CD4-positive, alpha-beta T cell (primary cell): ENCODE measurements at regions not wholly inside any gene's neighbourhood (a gene's known extent, or its start where the extent isn't known, plus 50 kb on each side); places are given as distances from the start of the nearest gene placed in this dataset.

Experiments
- ATAC-seq: fragments of 200-7000 bp; cut with Tn5 transposase; one replicate; pipeline ENCODE4 v1.10.0; 2022; ENCODE audit warnings: mild to moderate bottlenecking; ENCODE audit not compliant: poor library complexity
- CTCF ChIA-PET: fragments of 350-600 bp; sonication (Branson Sonifier 250); formaldehyde crosslinking; loops from one replicate; lab custom pipeline; 2021; ENCODE audit warnings: antibody characterized with exemption, inconsistent platforms; lab: Charles Lee
- POLR2A ChIA-PET: fragments of 350-600 bp; sonication (Branson Sonifier 250); formaldehyde crosslinking; loops from one replicate; lab custom pipeline; 2021; ENCODE audit warnings: antibody characterized with exemption, inconsistent platforms; lab: Charles Lee
- DNase-seq, 14 experiments: peaks; one replicate each; pipeline ENCODE4 v3.0.0-alpha.2; 2013 to 2020; ENCODE audit warnings: mixed read lengths in 2 of 14
- H3K27ac ChIP-seq, 2 donors: one replicate each; pipeline versions ENCODE4 v1.5.1 to v1.7.0; 2013; ENCODE audit warnings: low read length in 2 of 2, low read depth in 1 of 2, mild to moderate bottlenecking in 1 of 2
- H3K27me3 ChIP-seq, 2 experiments: 1 replicate in 1 of 2; 2 replicates in 1 of 2; pipeline versions ENCODE4 v1.6.1 to v1.7.0; 2013; ENCODE audit warnings: low read length in 2 of 2, control low read depth in 1 of 2, mild to moderate bottlenecking in 1 of 2, moderate library complexity in 1 of 2; ENCODE audit not compliant: insufficient read depth in 2 of 2, control insufficient read depth in 1 of 2
- H3K36me3 ChIP-seq: one replicate; pipeline ENCODE4 v1.6.1; 2013; ENCODE audit warnings: low read length, control low read depth; ENCODE audit not compliant: insufficient read depth
- H3K4me1 ChIP-seq: one replicate; pipeline ENCODE4 v1.6.1; 2013; ENCODE audit warnings: low read length, control low read depth; ENCODE audit not compliant: insufficient read depth
- H3K4me3 ChIP-seq: one replicate; pipeline ENCODE4 v1.5.1; 2013; ENCODE audit warnings: mild to moderate bottlenecking, low read length, moderate library complexity
- H3K9me3 ChIP-seq, 2 experiments: 1 replicate in 1 of 2; 2 replicates in 1 of 2; pipeline versions ENCODE4 v1.6.1 to v1.7.0; 2013; ENCODE audit warnings: low read length in 2 of 2, mild to moderate bottlenecking in 2 of 2, control low read depth in 1 of 2, moderate library complexity in 1 of 2; ENCODE audit not compliant: control insufficient read depth in 1 of 2, insufficient read depth in 1 of 2
- H3K27ac Mint-ChIP-seq: one replicate; pipeline ENCODE4 v1.8.0; 2020; ENCODE audit warnings: mixed read lengths
- H3K27me3 Mint-ChIP-seq: one replicate; pipeline ENCODE4 v1.8.0; 2021; ENCODE audit warnings: mixed read lengths
- H3K36me3 Mint-ChIP-seq: one replicate; pipeline ENCODE4 v1.8.0; 2021; ENCODE audit warnings: low read depth, mixed read lengths
- H3K4me1 Mint-ChIP-seq: one replicate; pipeline ENCODE4 v1.8.0; 2021; ENCODE audit warnings: low read depth, mixed read lengths
- H3K4me3 Mint-ChIP-seq: one replicate; pipeline ENCODE4 v1.8.0; 2020; ENCODE audit warnings: mild to moderate bottlenecking, mixed read lengths
- H3K9me3 Mint-ChIP-seq: one replicate; pipeline ENCODE4 v1.8.0; 2020; ENCODE audit warnings: mixed read lengths
- CTCF ChIP-seq: fragments of 200-600 bp; IDR thresholded peaks from one replicate; pipeline ENCODE4 v1.8.0; 2022; ENCODE audit warnings: antibody characterized with exemption, mild to moderate bottlenecking
- intact Hi-C, 2 experiments: fragments of 100-400 bp; cut with DNase I in 1 of 2; cut with micrococcal nuclease in 1 of 2; formaldehyde crosslinking; loops; one replicate each; pipeline versions ENCODE4 v1.15.1 to v1.9.0; 2023 to 2025; cut with DNase I, micrococcal nuclease

- Histone ChIP-seq H3K4me1 (no peaks in the 10 kb centered on the region), H3K27me3 (no peaks in the 10 kb centered on the region), H3K4me3 (no peak overlapping the region), H3K27ac (no peak overlapping the region), H3K9me3 (no peaks in the 10 kb centered on the region), H3K36me3 (no peaks in the 10 kb centered on the region)
- Mint-ChIP-seq H3K4me1 (no peaks in the 10 kb centered on the region), H3K4me3 (no peak overlapping the region), H3K27me3 (peaks cover 38% of the 10 kb centered on the region), H3K36me3 (no peaks in the 10 kb centered on the region), H3K27ac (no peak overlapping the region), H3K9me3 (peaks cover 3% of the 10 kb centered on the region)
- CTCF ChIA-PET, result no interaction called here
- POLR2A ChIA-PET, result no interaction called here
- no peak for TF ChIP-seq CTCF
- intact Hi-C loops, result no loop called here
- no peak for DNase-seq
- ATAC-seq, result no peak
Observed at GRCh38 chr3:157633241-157633640, 130.0 kb upstream of the VEPH1 start.

- Histone ChIP-seq H3K27ac (no peak overlapping the region), H3K9me3 (no peaks in the 10 kb centered on the region), H3K27me3 (no peaks in the 10 kb centered on the region), H3K4me1 (no peaks in the 10 kb centered on the region), H3K4me3 (no peak overlapping the region), H3K36me3 (no peaks in the 10 kb centered on the region)
- Mint-ChIP-seq H3K27ac (no peak overlapping the region), H3K36me3 (no peaks in the 10 kb centered on the region), H3K4me3 (no peak overlapping the region), H3K9me3 (no peaks in the 10 kb centered on the region), H3K27me3 (peaks cover 38% of the 10 kb centered on the region), H3K4me1 (no peaks in the 10 kb centered on the region)
- POLR2A ChIA-PET, result no interaction called here
- CTCF ChIA-PET, result no interaction called here
- no peak for TF ChIP-seq CTCF
- DNase-seq (no peak), ATAC-seq (no peak)
- intact Hi-C loops, result no loop called here
Observed at GRCh38 chr3:157632075-157632474, 128.9 kb upstream of the VEPH1 start.

GRCh38 chr3:157631478-157631877 lies 128.3 kb upstream of the VEPH1 start:
- Histone ChIP-seq H3K27me3 (no peaks in the 10 kb centered on the region), H3K36me3 (no peaks in the 10 kb centered on the region), H3K27ac (no peak overlapping the region), H3K4me1 (no peaks in the 10 kb centered on the region), H3K4me3 (no peak overlapping the region), H3K9me3 (no peaks in the 10 kb centered on the region)
- no peak overlapping the region for H3K4me3 Mint-ChIP-seq
- no peak overlapping the region for H3K27ac Mint-ChIP-seq
- CTCF ChIA-PET, result no interaction called here
- H3K36me3 Mint-ChIP-seq, result no peaks in the 10 kb centered on the region
- intact Hi-C loops, result no loop called here
- peaks cover 36% of the 10 kb centered on the region for H3K27me3 Mint-ChIP-seq
- ATAC-seq (no peak), DNase-seq (no peak)
- POLR2A ChIA-PET, result no interaction called here
- no peaks in the 10 kb centered on the region for H3K9me3 Mint-ChIP-seq
- no peak for TF ChIP-seq CTCF
- no peaks in the 10 kb centered on the region for H3K4me1 Mint-ChIP-seq
